Osteoblast (primary cell): ENCODE measurements at regions not wholly inside any gene's neighbourhood (a gene's known extent, or its start where the extent isn't known, plus 50 kb on each side); places are given as distances from the start of the nearest gene placed in this dataset.

Experiments used
- DNase-seq: peaks from one replicate; pipeline ENCODE4 v3.0.0; 2011; ENCODE audit warnings: low spot score, mixed read lengths; ENCODE audit not compliant: insufficient read length; ENCODE audit errors: missing footprints
- H2AFZ ChIP-seq: 2 replicates; pipeline ENCODE4 v1.6.0; 2011; ENCODE audit warnings: mild to moderate bottlenecking, low read length
- H3K27ac ChIP-seq: 2 replicates; pipeline ENCODE4 v1.5.1; 2011; ENCODE audit warnings: mild to moderate bottlenecking, low read depth, low read length, moderate library complexity
- H3K27me3 ChIP-seq: 2 replicates; pipeline ENCODE4 v1.6.0; 2012; ENCODE audit warnings: mild to moderate bottlenecking, control low read depth, inconsistent platforms, low read length, moderate library complexity; ENCODE audit not compliant: insufficient read depth
- H3K36me3 ChIP-seq: 2 replicates; pipeline ENCODE4 v1.5.1; 2011; ENCODE audit warnings: mild to moderate bottlenecking, low read length, control low read depth, moderate library complexity; ENCODE audit not compliant: insufficient read depth
- H3K4me1 ChIP-seq: 2 replicates; pipeline ENCODE4 v1.5.1; 2011; ENCODE audit warnings: mild to moderate bottlenecking, low read length, control low read depth, moderate library complexity; ENCODE audit not compliant: insufficient read depth
- H3K4me2 ChIP-seq: 2 replicates; pipeline ENCODE4 v1.6.0; 2011; ENCODE audit warnings: mild to moderate bottlenecking, low read length; ENCODE audit not compliant: insufficient read depth
- H3K4me3 ChIP-seq: fragments of 200-600 bp; sonication (generic); 3 replicates; pipeline ENCODE4 v1.5.1; 2012; ENCODE audit warnings: mild to moderate bottlenecking, low read length, inconsistent platforms; ENCODE audit not compliant: insufficient read depth
- H3K79me2 ChIP-seq: 2 replicates; pipeline ENCODE4 v1.6.0; 2012; ENCODE audit warnings: mild to moderate bottlenecking, low read length, control low read depth, inconsistent platforms; ENCODE audit not compliant: insufficient read depth
- H3K9me3 ChIP-seq: 2 replicates; pipeline ENCODE4 v1.5.1; 2011; ENCODE audit warnings: low read depth, low read length, control low read depth
- H4K20me1 ChIP-seq: 2 replicates; pipeline ENCODE4 v1.6.0; 2012; ENCODE audit warnings: mild to moderate bottlenecking, low read length, control low read depth; ENCODE audit not compliant: insufficient read depth
- CTCF ChIP-seq: IDR thresholded peaks from 2 replicates; pipeline ENCODE4 v1.5.1; 2011; ENCODE audit warnings: mild to moderate bottlenecking, low read depth, low read length, moderate library complexity; ENCODE audit errors: extremely low read depth

DNA sequence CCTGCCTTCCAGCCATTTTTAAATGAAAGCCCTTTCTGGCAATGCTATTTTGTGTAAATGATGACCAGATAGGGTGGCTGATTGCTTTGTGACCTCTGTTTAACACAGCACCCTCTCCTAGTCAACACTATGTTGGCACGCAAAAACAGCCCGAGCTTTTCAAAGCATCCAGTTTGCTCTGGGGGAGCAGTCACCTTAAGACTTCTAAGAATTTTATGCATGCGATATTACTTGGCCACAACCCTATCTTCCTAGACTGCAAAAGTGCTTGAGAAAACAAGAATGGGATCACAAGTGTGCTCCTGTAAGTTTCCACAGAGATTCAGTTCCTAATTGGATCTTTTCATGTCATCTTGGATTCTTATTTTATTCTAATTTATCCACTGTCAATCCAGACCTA, 294.1 kb downstream of the ATPSCKMT start:
- Histone ChIP-seq H2AFZ (no peak overlapping the region), H3K27ac (no peak overlapping the region), H3K4me3 (no peak overlapping the region), H3K9me3 (no peaks in the 10 kb centered on the region), H3K36me3 (no peaks in the 10 kb centered on the region), H3K4me1 (no peaks in the 10 kb centered on the region), H3K79me2 (no peaks in the 10 kb centered on the region), H3K27me3 (peaks cover 10% of the 10 kb centered on the region), H4K20me1 (no peaks in the 10 kb centered on the region), H3K4me2 (no peak overlapping the region)
- DNase-seq, result no peak
- no peak for TF ChIP-seq CTCF

DNA sequence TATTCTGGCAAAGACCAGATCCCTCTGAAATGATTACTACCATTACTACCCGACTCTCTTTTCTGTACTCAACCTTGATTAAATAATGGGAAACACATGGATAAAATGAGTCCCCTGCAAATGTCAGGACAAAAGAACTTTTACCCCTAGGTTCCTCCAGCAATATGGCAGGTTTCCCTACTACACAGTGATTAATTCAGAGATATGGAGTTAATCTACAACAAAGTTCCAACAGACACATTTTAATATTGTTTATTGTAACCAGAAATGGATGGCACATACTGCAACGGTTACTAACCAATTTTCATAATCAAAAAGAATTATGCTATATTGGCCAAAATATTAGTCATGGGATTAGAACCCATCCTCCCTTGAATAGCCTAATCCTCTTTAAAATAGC, 294.8 kb downstream of the ATPSCKMT start:
- no peaks in the 10 kb centered on the region for H3K79me2 ChIP-seq
- H3K4me3 ChIP-seq, result no peak overlapping the region
- DNase-seq, result no peak
- peaks cover 10% of the 10 kb centered on the region for H3K27me3 ChIP-seq
- H2AFZ ChIP-seq, result no peak overlapping the region
- H3K27ac ChIP-seq, result no peak overlapping the region
- no peaks in the 10 kb centered on the region for H3K9me3 ChIP-seq
- no peaks in the 10 kb centered on the region for H3K4me1 ChIP-seq
- TF ChIP-seq CTCF, result no peak
- H3K36me3 ChIP-seq, result no peaks in the 10 kb centered on the region
- no peak overlapping the region for H3K4me2 ChIP-seq
- H4K20me1 ChIP-seq, result no peaks in the 10 kb centered on the region

- TF ChIP-seq CTCF, result no peak
- H3K4me2 ChIP-seq, result no peak overlapping the region
- no peaks in the 10 kb centered on the region for H3K9me3 ChIP-seq
- H3K4me1 ChIP-seq, result no peaks in the 10 kb centered on the region
- no peaks in the 10 kb centered on the region for H4K20me1 ChIP-seq
- peak; percentile 19 for DNase-seq
- no peaks in the 10 kb centered on the region for H3K79me2 ChIP-seq
- H3K27ac ChIP-seq, result no peak overlapping the region
- H2AFZ ChIP-seq, result no peak overlapping the region
- peaks cover 10% of the 10 kb centered on the region for H3K27me3 ChIP-seq
- no peaks in the 10 kb centered on the region for H3K36me3 ChIP-seq
- no peak overlapping the region for H3K4me3 ChIP-seq
Observed at GRCh38 chr5:9953691-9954090, 296.0 kb downstream of the ATPSCKMT start.

DNA sequence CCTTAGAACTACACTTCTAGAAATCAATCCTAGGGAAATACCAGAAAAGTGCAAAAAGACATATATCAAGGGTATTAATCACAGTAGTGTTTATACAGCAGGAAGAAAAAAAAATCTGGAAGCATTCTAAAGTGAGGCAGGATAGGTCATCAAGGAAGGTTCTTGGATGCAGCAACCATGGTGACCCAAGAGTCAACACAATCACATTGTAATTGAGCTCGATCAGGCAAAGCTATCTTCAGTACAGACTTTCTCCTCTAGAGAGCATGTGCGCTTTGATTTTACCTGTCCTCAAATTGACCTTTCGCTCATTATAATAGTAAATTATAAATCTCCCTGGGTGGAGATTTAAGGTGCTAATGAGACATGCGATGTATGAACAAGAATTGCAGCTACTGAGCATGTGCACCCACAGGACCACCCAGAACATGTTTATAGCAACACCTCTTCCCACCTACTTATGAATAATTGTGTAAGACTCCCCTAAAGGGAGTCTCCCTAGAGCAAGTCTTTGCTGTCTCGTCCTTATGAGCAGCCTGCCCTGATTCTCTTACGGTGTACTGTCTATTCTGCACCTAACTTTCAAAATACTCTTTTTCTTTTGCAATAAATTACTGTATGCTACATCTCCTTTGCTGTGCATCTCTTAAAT, 297.7 kb downstream of the ATPSCKMT start:
- H3K36me3 ChIP-seq, result no peaks in the 10 kb centered on the region
- H3K79me2 ChIP-seq, result no peaks in the 10 kb centered on the region
- no peak for TF ChIP-seq CTCF
- H4K20me1 ChIP-seq, result no peaks in the 10 kb centered on the region
- no peak overlapping the region for H3K4me2 ChIP-seq
- DNase-seq, result no peak
- no peak overlapping the region for H2AFZ ChIP-seq
- H3K27me3 ChIP-seq, result peaks cover 10% of the 10 kb centered on the region
- no peak overlapping the region for H3K27ac ChIP-seq
- no peak overlapping the region for H3K4me3 ChIP-seq
- no peaks in the 10 kb centered on the region for H3K9me3 ChIP-seq
- H3K4me1 ChIP-seq, result no peaks in the 10 kb centered on the region
